ENCODE measurements at regions not wholly inside any gene's neighbourhood (a gene's known extent, or its start where the extent isn't known, plus 50 kb on each side); places are given as distances from the start of the nearest gene placed in this dataset.
"Not testable (repeated sequence)": the region's sequence is repeated elsewhere in the genome, so short reads cannot be mapped to it uniquely, and the experiment has no call there.

DNA sequence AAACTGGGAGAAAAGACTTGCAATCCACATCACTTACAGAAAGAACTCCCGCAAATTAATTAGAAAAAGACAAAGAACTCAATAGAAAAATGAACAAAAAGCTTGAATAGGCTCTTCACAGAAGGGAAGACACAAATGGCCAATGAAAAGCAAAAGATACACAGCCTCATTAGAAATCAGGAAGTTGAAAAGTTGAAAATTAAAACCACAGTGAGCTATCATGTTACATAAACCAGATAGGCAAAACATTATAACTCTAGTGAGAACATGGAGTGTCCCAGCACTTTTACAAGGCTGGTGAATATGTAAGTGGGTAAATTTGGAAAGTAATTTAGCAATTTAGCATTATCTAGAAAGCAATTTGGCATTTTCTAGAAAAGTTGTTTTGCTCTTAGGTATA is 158.4 kb upstream of the RASSF8 start:
- Histone ChIP-seq H3K27me3 (ENCODE audit: control insufficient read depth in 1 of 2, insufficient read depth in 2 of 2, low read length in 2 of 2) (no peaks in the 10 kb centered on the region), H3K9ac (ENCODE audit: low read length) (no peak overlapping the region), H3K4me3 (ENCODE audit: low read depth in 1 of 2, low read length in 2 of 2) (no peak overlapping the region), H3K4me1 (ENCODE audit: insufficient read depth, low read length) (peaks cover 8% of the 10 kb centered on the region), H3K36me3 (ENCODE audit: insufficient read depth, low read length) (no peaks in the 10 kb centered on the region), H3K27ac (ENCODE audit: low read depth, low read length) (no peak overlapping the region), H3K9me3 (ENCODE audit: low read length) (no peaks in the 10 kb centered on the region)

- H3K9ac ChIP-seq (ENCODE audit: low read length), result no peak overlapping the region
- H3K4me3 ChIP-seq (ENCODE audit: low read depth in 1 of 2, low read length in 2 of 2), result no peak overlapping the region
- H3K9me3 ChIP-seq (ENCODE audit: low read length), result no peaks in the 10 kb centered on the region
- peaks cover 8% of the 10 kb centered on the region for H3K4me1 ChIP-seq (ENCODE audit: insufficient read depth, low read length)
- H3K27me3 ChIP-seq (ENCODE audit: control insufficient read depth in 1 of 2, insufficient read depth in 2 of 2, low read length in 2 of 2), result no peaks in the 10 kb centered on the region
- no peaks in the 10 kb centered on the region for H3K36me3 ChIP-seq (ENCODE audit: insufficient read depth, low read length)
- H3K27ac ChIP-seq (ENCODE audit: low read depth, low read length), result no peak overlapping the region
Measured at GRCh38 chr12:25801734-25802133, 156.7 kb upstream of the RASSF8 start.

DNA sequence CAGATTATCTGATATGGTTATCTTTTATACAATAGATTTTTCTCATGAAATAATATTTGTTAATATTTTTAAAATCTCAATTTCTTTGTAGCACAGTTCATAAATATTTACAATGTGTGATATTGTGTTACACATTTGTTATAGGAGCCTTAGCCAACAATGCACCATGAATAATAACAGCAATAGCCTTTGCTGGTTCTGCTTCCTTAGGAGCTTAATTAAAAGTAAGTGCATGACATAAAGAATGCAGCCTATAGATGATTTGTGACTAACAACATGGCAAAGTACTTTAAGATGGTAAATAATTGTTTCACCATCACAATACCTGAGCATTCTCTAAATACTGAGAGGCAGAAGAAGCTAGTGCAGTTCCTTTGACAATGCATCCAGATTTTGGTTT is 156.3 kb upstream of the RASSF8 start:
- H3K9me3 ChIP-seq (ENCODE audit: low read length), result no peaks in the 10 kb centered on the region
- H3K9ac ChIP-seq (ENCODE audit: low read length), result no peak overlapping the region
- H3K36me3 ChIP-seq (ENCODE audit: insufficient read depth, low read length), result no peaks in the 10 kb centered on the region
- H3K4me1 ChIP-seq (ENCODE audit: insufficient read depth, low read length), result peaks cover 8% of the 10 kb centered on the region
- H3K27ac ChIP-seq (ENCODE audit: low read depth, low read length), result no peak overlapping the region
- H3K4me3 ChIP-seq (ENCODE audit: low read depth in 1 of 2, low read length in 2 of 2), result no peak overlapping the region
- no peaks in the 10 kb centered on the region for H3K27me3 ChIP-seq (ENCODE audit: control insufficient read depth in 1 of 2, insufficient read depth in 2 of 2, low read length in 2 of 2)

DNA sequence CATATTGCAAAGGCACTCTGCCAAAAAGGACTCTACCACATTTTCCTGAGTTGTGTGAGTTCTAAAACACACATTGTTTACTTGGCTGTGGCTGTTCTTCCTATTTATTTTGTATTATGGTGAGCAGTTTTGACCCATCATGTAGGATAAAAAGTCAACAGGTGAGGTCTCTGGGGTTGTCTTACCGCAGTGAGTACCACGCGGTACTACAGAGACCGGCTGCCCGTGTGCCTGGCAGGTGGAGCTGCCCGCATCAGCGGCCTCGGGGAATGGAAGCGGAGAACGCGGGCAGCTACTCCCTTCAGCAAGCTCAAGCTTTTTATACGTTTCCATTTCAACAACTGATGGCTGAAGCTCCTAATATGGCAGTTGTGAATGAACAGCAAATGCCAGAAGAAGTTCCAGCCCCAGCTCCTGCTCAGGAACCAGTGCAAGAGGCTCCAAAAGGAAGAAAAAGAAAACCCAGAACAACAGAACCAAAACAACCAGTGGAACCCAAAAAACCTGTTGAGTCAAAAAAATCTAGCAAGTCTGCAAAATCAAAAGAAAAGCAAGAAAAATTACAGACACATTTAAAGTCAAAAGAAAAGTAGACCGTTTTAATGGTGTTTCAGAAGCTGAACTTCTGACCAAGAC is 155.3 kb upstream of the RASSF8 start:
- H3K27ac ChIP-seq (ENCODE audit: low read depth, low read length); H3K36me3 ChIP-seq (ENCODE audit: insufficient read depth, low read length); H3K4me3 ChIP-seq (ENCODE audit: low read depth in 1 of 2, low read length in 2 of 2); H3K4me1 ChIP-seq (ENCODE audit: insufficient read depth, low read length); H3K9ac ChIP-seq (ENCODE audit: low read length); H3K9me3 ChIP-seq (ENCODE audit: low read length); H3K27me3 ChIP-seq (ENCODE audit: control insufficient read depth in 1 of 2, insufficient read depth in 2 of 2, low read length in 2 of 2): not testable (repeated sequence)

- not testable (repeated sequence) for H3K27me3 ChIP-seq (ENCODE audit: control insufficient read depth in 1 of 2, insufficient read depth in 2 of 2, low read length in 2 of 2); H3K9me3 ChIP-seq (ENCODE audit: low read length); H3K9ac ChIP-seq (ENCODE audit: low read length); H3K4me3 ChIP-seq (ENCODE audit: low read depth in 1 of 2, low read length in 2 of 2); H3K4me1 ChIP-seq (ENCODE audit: insufficient read depth, low read length); H3K27ac ChIP-seq (ENCODE audit: low read depth, low read length); H3K36me3 ChIP-seq (ENCODE audit: insufficient read depth, low read length)
Measured at GRCh38 chr12:25804286-25804685, 154.2 kb upstream of the RASSF8 start.

- no peaks in the 10 kb centered on the region for H3K9me3 ChIP-seq (ENCODE audit: low read length)
- H3K9ac ChIP-seq (ENCODE audit: low read length), result no peak overlapping the region
- H3K36me3 ChIP-seq (ENCODE audit: insufficient read depth, low read length), result no peaks in the 10 kb centered on the region
- no peak overlapping the region for H3K27ac ChIP-seq (ENCODE audit: low read depth, low read length)
- H3K4me3 ChIP-seq (ENCODE audit: low read depth in 1 of 2, low read length in 2 of 2), result no peak overlapping the region
- no peaks in the 10 kb centered on the region for H3K27me3 ChIP-seq (ENCODE audit: control insufficient read depth in 1 of 2, insufficient read depth in 2 of 2, low read length in 2 of 2)
- H3K4me1 ChIP-seq (ENCODE audit: insufficient read depth, low read length), result peaks cover 5% of the 10 kb centered on the region
Measured at GRCh38 chr12:25806271-25806670, 152.2 kb upstream of the RASSF8 start.

- Histone ChIP-seq H3K9ac (ENCODE audit: low read length) (no peak overlapping the region), H3K4me3 (ENCODE audit: low read depth in 1 of 2, low read length in 2 of 2) (no peak overlapping the region), H3K9me3 (ENCODE audit: low read length) (no peaks in the 10 kb centered on the region), H3K4me1 (ENCODE audit: insufficient read depth, low read length) (no peaks in the 10 kb centered on the region), H3K27ac (ENCODE audit: low read depth, low read length) (no peak overlapping the region), H3K27me3 (ENCODE audit: control insufficient read depth in 1 of 2, insufficient read depth in 2 of 2, low read length in 2 of 2) (no peaks in the 10 kb centered on the region), H3K36me3 (ENCODE audit: insufficient read depth, low read length) (no peaks in the 10 kb centered on the region)
Measured at GRCh38 chr12:25808604-25809003, 149.9 kb upstream of the RASSF8 start.

- no peak overlapping the region for H3K27ac ChIP-seq (ENCODE audit: low read depth, low read length)
- no peak overlapping the region for H3K9ac ChIP-seq (ENCODE audit: low read length)
- H3K27me3 ChIP-seq (ENCODE audit: control insufficient read depth in 1 of 2, insufficient read depth in 2 of 2, low read length in 2 of 2), result no peaks in the 10 kb centered on the region
- H3K4me3 ChIP-seq (ENCODE audit: low read depth in 1 of 2, low read length in 2 of 2), result no peak overlapping the region
- no peaks in the 10 kb centered on the region for H3K9me3 ChIP-seq (ENCODE audit: low read length)
- H3K36me3 ChIP-seq (ENCODE audit: insufficient read depth, low read length), result no peaks in the 10 kb centered on the region
- H3K4me1 ChIP-seq (ENCODE audit: insufficient read depth, low read length), result no peaks in the 10 kb centered on the region
Measured at GRCh38 chr12:25810683-25811082, 147.8 kb upstream of the RASSF8 start.

DNA sequence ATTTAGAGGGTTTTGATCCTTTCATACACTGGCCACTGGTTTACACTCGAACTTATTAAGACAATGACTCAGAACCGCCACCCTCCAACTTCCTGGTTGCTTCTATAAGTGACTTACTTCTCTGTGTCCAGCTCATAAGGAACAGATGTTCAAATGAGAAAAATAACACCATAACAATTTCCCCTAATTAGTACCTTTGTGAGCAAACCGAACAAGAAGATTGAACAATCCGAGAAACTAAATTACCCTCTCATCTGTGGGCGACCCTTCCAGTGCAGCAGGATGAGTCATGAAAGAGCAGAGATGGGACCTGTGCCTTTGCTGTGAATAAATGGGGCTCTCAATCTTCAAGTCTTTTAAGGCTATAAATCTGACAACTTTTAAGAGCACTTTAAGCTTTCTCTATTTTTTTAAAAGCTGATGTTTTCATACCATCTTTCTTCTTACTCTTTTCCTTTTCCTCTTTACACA is 146.8 kb upstream of the RASSF8 start:
- Histone ChIP-seq H3K4me3 (ENCODE audit: low read depth in 1 of 2, low read length in 2 of 2) (no peak overlapping the region), H3K36me3 (ENCODE audit: insufficient read depth, low read length) (no peaks in the 10 kb centered on the region), H3K27ac (ENCODE audit: low read depth, low read length) (no peak overlapping the region), H3K9ac (ENCODE audit: low read length) (no peak overlapping the region), H3K27me3 (ENCODE audit: control insufficient read depth in 1 of 2, insufficient read depth in 2 of 2, low read length in 2 of 2) (no peaks in the 10 kb centered on the region), H3K4me1 (ENCODE audit: insufficient read depth, low read length) (no peaks in the 10 kb centered on the region), H3K9me3 (ENCODE audit: low read length) (no peaks in the 10 kb centered on the region)

DNA sequence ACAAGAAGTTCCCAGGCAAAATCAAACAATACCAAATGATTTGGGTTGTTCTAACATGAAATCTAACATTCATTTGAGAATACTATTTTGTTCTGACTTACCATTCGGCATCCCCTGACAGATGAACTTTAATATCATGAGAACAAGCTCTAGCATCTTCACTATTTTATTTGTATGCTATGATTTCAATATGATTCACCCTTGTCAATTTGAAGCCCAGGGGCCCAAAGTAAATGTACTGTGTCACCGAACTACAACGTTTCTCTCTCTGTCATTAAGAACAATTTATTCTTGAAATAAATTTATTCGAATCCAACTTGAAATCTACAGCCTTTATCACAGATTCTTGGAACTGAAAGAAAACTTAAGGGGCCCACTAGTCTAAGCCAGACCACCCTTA is 146.2 kb upstream of the RASSF8 start:
- Histone ChIP-seq H3K36me3 (ENCODE audit: insufficient read depth, low read length) (no peaks in the 10 kb centered on the region), H3K9ac (ENCODE audit: low read length) (no peak overlapping the region), H3K9me3 (ENCODE audit: low read length) (no peaks in the 10 kb centered on the region), H3K27me3 (ENCODE audit: control insufficient read depth in 1 of 2, insufficient read depth in 2 of 2, low read length in 2 of 2) (no peaks in the 10 kb centered on the region), H3K27ac (ENCODE audit: low read depth, low read length) (no peak overlapping the region), H3K4me3 (ENCODE audit: low read depth in 1 of 2, low read length in 2 of 2) (no peak overlapping the region), H3K4me1 (ENCODE audit: insufficient read depth, low read length) (no peaks in the 10 kb centered on the region)

DNA sequence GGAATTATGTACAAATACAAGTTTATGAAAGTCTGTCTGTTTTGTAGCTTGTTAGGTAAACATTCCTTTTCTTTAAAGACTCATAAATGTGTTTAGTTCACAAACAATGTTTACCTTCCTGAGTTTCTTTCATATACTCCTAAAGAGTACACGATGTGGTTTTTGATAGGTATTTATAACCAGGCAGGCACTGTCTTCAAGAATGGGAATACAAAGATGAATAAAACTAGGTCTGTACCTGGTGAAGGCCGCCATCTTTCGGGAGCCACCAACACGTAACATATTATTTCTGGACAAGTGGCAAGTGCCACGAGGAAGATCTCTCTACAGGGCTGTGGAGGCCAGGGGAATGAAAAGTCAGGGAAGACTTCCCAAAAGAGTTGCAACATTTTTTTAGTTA is 144.6 kb upstream of the RASSF8 start:
- Histone ChIP-seq H3K4me1 (ENCODE audit: insufficient read depth, low read length) (no peaks in the 10 kb centered on the region), H3K4me3 (ENCODE audit: low read depth in 1 of 2, low read length in 2 of 2) (no peak overlapping the region), H3K36me3 (ENCODE audit: insufficient read depth, low read length) (no peaks in the 10 kb centered on the region), H3K9me3 (ENCODE audit: low read length) (no peaks in the 10 kb centered on the region), H3K27ac (ENCODE audit: low read depth, low read length) (no peak overlapping the region), H3K27me3 (ENCODE audit: control insufficient read depth in 1 of 2, insufficient read depth in 2 of 2, low read length in 2 of 2) (no peaks in the 10 kb centered on the region), H3K9ac (ENCODE audit: low read length) (no peak overlapping the region)

DNA sequence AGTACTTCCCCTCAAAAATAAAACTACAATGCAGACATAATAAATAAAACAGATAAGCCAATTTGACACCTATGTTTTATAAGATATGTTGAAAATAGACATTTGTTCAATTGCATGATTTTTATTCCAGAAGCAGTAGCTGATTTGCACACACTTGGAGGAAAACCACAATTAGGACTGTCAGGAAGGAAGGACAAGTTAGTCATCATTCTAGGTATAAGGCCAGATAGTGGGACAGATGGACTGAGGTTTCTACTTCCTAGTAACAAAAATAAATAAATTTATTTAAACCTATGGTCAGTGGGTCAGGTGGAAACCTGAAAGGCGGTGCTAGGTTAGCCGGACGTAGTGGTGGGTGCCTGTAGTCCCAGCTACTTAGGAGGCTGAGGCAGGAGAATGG is 141.8 kb upstream of the RASSF8 start:
- H3K4me3 ChIP-seq (ENCODE audit: low read depth in 1 of 2, low read length in 2 of 2), result no peak overlapping the region
- H3K4me1 ChIP-seq (ENCODE audit: insufficient read depth, low read length), result no peaks in the 10 kb centered on the region
- no peak overlapping the region for H3K27ac ChIP-seq (ENCODE audit: low read depth, low read length)
- H3K9me3 ChIP-seq (ENCODE audit: low read length), result no peaks in the 10 kb centered on the region
- no peak overlapping the region for H3K9ac ChIP-seq (ENCODE audit: low read length)
- no peaks in the 10 kb centered on the region for H3K36me3 ChIP-seq (ENCODE audit: insufficient read depth, low read length)
- no peaks in the 10 kb centered on the region for H3K27me3 ChIP-seq (ENCODE audit: control insufficient read depth in 1 of 2, insufficient read depth in 2 of 2, low read length in 2 of 2)

Measured in muscle layer of colon (tissue), 2 donors.